Hepatocyte (in vitro differentiated cells): ENCODE measurements at regions not wholly inside any gene's neighbourhood (a gene's known extent, or its start where the extent isn't known, plus 50 kb on each side); places are given as distances from the start of the nearest gene placed in this dataset.
"Not testable (repeated sequence)": the region's sequence is repeated elsewhere in the genome, so short reads cannot be mapped to it uniquely, and the experiment has no call there.

ENCODE experiments used
- DNase-seq: peaks from one replicate; pipeline ENCODE4 v3.0.0-alpha.2; 2016; ENCODE audit warnings: low spot score
- H2AFZ ChIP-seq: fragments of 200-600 bp; sonication (generic); 2 replicates; pipeline ENCODE4 v1.6.0; 2016; ENCODE audit warnings: antibody characterized with exemption, mild to moderate bottlenecking
- H3K27ac ChIP-seq: fragments of 200-600 bp; sonication (generic); 2 replicates; pipeline ENCODE4 v1.5.1; 2016; ENCODE audit warnings: mild to moderate bottlenecking
- H3K27me3 ChIP-seq: fragments of 200-600 bp; sonication (generic); 2 replicates; pipeline ENCODE4 v1.6.1; 2016
- H3K36me3 ChIP-seq: fragments of 200-600 bp; sonication (generic); replicated peaks from 2 replicates; pipeline ENCODE4 v1.5.1; 2016; ENCODE audit warnings: low read depth; ENCODE audit not compliant: insufficient read depth
- H3K4me1 ChIP-seq: fragments of 200-600 bp; sonication (generic); 2 replicates; pipeline ENCODE4 v1.5.1; 2016; ENCODE audit warnings: mild to moderate bottlenecking, moderate library complexity; ENCODE audit not compliant: insufficient read depth
- H3K4me2 ChIP-seq: fragments of 200-600 bp; sonication (generic); 2 replicates; pipeline ENCODE4 v1.6.0; 2016
- H3K4me3 ChIP-seq: fragments of 200-600 bp; sonication (generic); 2 replicates; pipeline ENCODE4 v1.5.1; 2016; ENCODE audit warnings: mild to moderate bottlenecking
- H3K79me2 ChIP-seq: fragments of 200-600 bp; sonication (generic); 2 replicates; pipeline ENCODE4 v1.6.0; 2017; ENCODE audit warnings: mild to moderate bottlenecking
- H3K9me2 ChIP-seq: fragments of 200-600 bp; sonication (generic); replicated peaks from 2 replicates; pipeline ENCODE4 v1.6.0; 2017; ENCODE audit warnings: mild to moderate bottlenecking; ENCODE audit not compliant: insufficient read depth
- H3K9me3 ChIP-seq: fragments of 200-600 bp; sonication (generic); 2 replicates; pipeline ENCODE4 v1.5.1; 2016; ENCODE audit warnings: low read depth, mild to moderate bottlenecking
- H4K20me1 ChIP-seq: fragments of 200-600 bp; sonication (generic); 2 replicates; pipeline ENCODE4 v1.6.0; 2016; ENCODE audit warnings: mild to moderate bottlenecking; ENCODE audit not compliant: insufficient read depth, poor library complexity, severe bottlenecking
- CTCF ChIP-seq: fragments of 200-600 bp; sonication (generic); IDR thresholded peaks from 2 replicates; pipeline ENCODE4 v1.5.1; 2016; ENCODE audit warnings: antibody characterized with exemption, mild to moderate bottlenecking; ENCODE audit not compliant: poor library complexity
- EZH2 ChIP-seq: fragments of 200-600 bp; sonication (generic); IDR thresholded peaks from 2 replicates; pipeline ENCODE4 v1.6.1; 2016; ENCODE audit warnings: antibody characterized with exemption, mild to moderate bottlenecking, borderline replicate concordance
- EZH2phosphoT487 ChIP-seq: fragments of 200-600 bp; sonication (generic); IDR thresholded peaks from one replicate; pipeline ENCODE4 v1.6.1; 2018; ENCODE audit warnings: antibody characterized with exemption, mild to moderate bottlenecking, low read depth, moderate library complexity; ENCODE audit not compliant: unreplicated experiment, severe bottlenecking
- WGBS: methylation state at CpG from one replicate; pipeline ENCODE4 v1.1.6; 2016; ENCODE audit warnings: low lambda C conversion rate; ENCODE audit errors: missing lambda C conversion rate; 5-methylcytosine and 5-hydroxymethylcytosine counted together

DNA sequence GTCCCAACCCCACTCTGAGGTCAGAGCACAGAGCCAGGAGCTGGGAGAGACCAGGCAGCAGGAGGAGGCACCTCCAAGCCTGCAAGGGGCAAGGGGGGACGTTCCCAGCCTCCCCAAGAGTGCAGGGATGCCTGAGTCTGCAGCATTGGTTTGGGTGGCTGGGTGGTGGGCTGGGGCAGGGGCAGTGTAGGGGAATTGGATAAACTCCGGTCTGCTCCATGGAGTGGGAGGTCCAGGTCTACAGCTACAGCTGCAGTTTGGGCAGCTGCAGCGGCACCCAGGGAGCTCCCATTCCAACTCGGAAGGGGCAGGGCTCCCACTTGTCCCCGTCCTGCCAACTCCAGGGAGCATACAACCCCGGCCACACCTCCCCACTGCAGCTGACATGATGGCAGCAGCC is 617.5 kb upstream of the SEMA6D start:
- not testable (repeated sequence) for H3K4me1 ChIP-seq
- 82% methylated on average over 6 of the region's 6 CpGs for WGBS

DNA sequence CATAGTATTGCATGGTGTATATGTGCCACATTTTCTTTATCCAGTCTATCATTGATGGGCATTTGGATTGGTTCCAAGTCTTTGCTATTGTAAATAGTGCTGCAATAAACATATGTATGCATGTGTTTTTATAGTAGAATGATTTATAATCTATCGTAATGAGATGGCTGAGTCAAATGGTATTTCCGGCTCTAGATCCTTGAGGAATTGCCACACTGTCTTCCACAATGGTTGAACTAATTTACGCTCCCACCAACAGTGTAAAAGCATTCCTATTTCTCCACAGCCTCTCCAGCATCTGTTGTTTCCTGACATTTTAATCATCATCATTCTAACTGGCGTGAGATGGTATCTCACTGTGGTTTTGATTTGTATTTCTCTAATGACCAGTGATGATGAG is 608.5 kb upstream of the SEMA6D start:
- not testable (repeated sequence) for H3K9me2 ChIP-seq, H4K20me1 ChIP-seq, H3K36me3 ChIP-seq, DNase-seq, H3K4me1 ChIP-seq, H3K79me2 ChIP-seq, H2AFZ ChIP-seq, H3K4me2 ChIP-seq, H3K9me3 ChIP-seq, H3K27ac ChIP-seq, H3K27me3 ChIP-seq, H3K4me3 ChIP-seq
- WGBS = 92% methylated on average over 4 of the region's 4 CpGs

More for the DNA sequence above, 617.5 kb upstream of the SEMA6D start:
- not testable (repeated sequence) for DNase-seq, H3K79me2 ChIP-seq, H3K4me3 ChIP-seq, H3K36me3 ChIP-seq, H4K20me1 ChIP-seq, H3K9me3 ChIP-seq, H3K4me2 ChIP-seq, H3K27ac ChIP-seq, H3K9me2 ChIP-seq, H2AFZ ChIP-seq, H3K27me3 ChIP-seq

DNA sequence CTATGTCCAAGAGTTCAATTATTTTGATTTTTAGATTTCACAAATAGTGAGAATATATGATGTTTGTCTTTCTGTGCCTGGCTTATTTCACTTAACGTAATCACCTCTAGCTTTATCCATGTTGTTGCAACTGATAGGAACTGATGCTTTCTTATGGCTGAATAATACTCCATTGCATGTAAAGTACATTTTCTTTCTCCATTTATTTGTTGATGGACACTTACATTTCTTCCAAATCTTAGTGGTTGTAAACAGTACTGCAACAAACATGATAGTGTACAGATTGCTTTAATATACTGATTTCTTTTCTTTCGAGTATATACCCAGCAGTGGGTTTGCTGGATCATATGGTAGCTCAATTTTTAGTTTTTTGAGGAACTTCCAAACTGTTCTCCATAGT is 600.6 kb upstream of the SEMA6D start:
- no peaks in the 10 kb centered on the region for H3K27me3 ChIP-seq
- no peaks in the 10 kb centered on the region for H3K9me2 ChIP-seq
- no peaks in the 10 kb centered on the region for H4K20me1 ChIP-seq
- H3K79me2 ChIP-seq = no peaks in the 10 kb centered on the region
- DNase-seq = no peak
- H3K4me2 ChIP-seq = no peak overlapping the region
- no peak overlapping the region for H3K27ac ChIP-seq
- no peaks in the 10 kb centered on the region for H3K9me3 ChIP-seq
- 90% methylated on average over 2 of the region's 2 CpGs for WGBS
- H3K36me3 ChIP-seq = no peaks in the 10 kb centered on the region
- H2AFZ ChIP-seq = no peak overlapping the region
- no peak overlapping the region for H3K4me3 ChIP-seq
- TF ChIP-seq EZH2 (no peak), EZH2phosphoT487 (no peak), CTCF (no peak)
- no peaks in the 10 kb centered on the region for H3K4me1 ChIP-seq

DNA sequence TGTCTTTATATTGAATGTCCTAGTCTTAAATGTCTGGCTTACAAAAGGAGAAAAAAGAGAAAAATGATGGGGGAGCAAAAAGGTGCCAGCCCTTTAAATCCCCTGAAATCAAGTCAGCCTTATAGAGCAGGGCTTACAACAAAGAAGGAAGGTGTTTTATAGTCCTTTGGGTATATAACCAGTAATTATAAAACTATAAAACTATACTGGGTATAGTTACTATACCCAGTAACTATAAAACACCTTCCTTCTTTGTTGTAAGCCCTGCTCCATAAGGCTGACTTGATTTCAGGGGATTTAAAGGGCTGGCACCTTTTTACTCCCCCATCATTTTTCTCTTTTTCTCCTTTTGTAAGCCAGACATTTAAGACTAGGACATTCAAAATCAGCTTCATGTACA is 598.0 kb upstream of the SEMA6D start:
- Histone ChIP-seq H2AFZ (no peak overlapping the region), H3K9me2 (no peaks in the 10 kb centered on the region), H3K9me3 (no peaks in the 10 kb centered on the region), H3K27me3 (no peaks in the 10 kb centered on the region), H3K79me2 (no peaks in the 10 kb centered on the region), H4K20me1 (no peaks in the 10 kb centered on the region), H3K4me1 (no peaks in the 10 kb centered on the region), H3K4me3 (no peak overlapping the region), H3K36me3 (no peaks in the 10 kb centered on the region), H3K27ac (no peak overlapping the region), H3K4me2 (no peak overlapping the region)
- no peak for TF ChIP-seq CTCF
- no peak for TF ChIP-seq EZH2phosphoT487
- DNase-seq = no peak
